ENCODE measurements at regions not wholly inside any gene's neighbourhood (a gene's known extent, or its start where the extent isn't known, plus 50 kb on each side); places are given as distances from the start of the nearest gene placed in this dataset.

GRCh38 chr11:93967258-93967657 is 53.9 kb upstream of the HEPHL1 start:
- no peak for DNase-seq

GRCh38 chr11:93967944-93968343 is 53.2 kb upstream of the HEPHL1 start:
- no peak for DNase-seq

- no peak for DNase-seq
These were observed 50.9 kb upstream of the HEPHL1 start for GRCh38 chr11:93969925-93970922.
